ENCODE measurements at regions not wholly inside any gene's neighbourhood (a gene's known extent, or its start where the extent isn't known, plus 50 kb on each side); places are given as distances from the start of the nearest gene placed in this dataset.
"Not testable (repeated sequence)": the region's sequence is repeated elsewhere in the genome, so short reads cannot be mapped to it uniquely, and the experiment has no call there.

DNA sequence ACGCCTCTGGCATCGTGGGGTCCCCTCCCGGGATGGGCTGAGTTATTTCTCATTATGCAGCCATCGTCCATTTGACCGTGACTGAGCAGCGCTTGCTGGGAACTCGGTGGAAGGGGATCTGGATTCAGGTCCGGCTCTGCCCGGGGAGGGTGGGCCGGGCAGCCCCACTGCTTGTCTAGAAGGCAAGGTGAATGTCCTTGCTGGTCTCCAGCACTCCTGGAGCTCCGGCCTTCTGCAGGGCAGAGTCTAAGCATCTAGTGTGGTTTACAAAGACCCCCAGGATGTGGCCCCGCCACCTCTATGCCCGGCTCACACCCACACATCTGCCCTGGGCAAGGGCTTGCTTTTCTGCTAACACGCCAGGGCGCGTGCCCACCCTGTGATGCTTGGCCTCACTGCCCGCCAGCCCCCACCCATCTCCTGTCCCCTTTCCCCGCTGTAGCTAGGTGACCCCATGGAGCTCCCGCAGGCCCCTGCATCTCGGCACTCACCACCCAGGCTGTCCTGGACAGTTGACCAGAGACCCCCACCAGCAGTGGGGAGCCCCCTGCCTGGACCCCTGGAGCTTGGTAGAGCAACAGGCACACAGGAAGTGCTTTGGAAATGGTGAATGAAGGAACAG, 151.0 kb upstream of the CHST15 start:
- intact Hi-C loops (cut with DNase I), result no loop called here
- Histone ChIP-seq H3K4me1 (peaks cover 0 to 24% (median 5%) of the 10 kb centered on the region in 9 donors), H3K27me3 (peaks cover 0 to 38% (median 0%) of the 10 kb centered on the region in 7 donors), H3K9me3 (peaks cover 0 to 6% (median 0%) of the 10 kb centered on the region in 11 donors), H3K4me3 (no peak overlapping the region), H3K27ac (no peak overlapping the region), H3K36me3 (no peaks in the 10 kb centered on the region)
- ATAC-seq (no peak), DNase-seq (no peak)
- TF ChIP-seq CTCF (IDR thresholded peaks at IDR 0.05), result no peak
- 87 to 91% methylated on average over 20 of the region's 20 CpGs for WGBS, 2 donors

DNA sequence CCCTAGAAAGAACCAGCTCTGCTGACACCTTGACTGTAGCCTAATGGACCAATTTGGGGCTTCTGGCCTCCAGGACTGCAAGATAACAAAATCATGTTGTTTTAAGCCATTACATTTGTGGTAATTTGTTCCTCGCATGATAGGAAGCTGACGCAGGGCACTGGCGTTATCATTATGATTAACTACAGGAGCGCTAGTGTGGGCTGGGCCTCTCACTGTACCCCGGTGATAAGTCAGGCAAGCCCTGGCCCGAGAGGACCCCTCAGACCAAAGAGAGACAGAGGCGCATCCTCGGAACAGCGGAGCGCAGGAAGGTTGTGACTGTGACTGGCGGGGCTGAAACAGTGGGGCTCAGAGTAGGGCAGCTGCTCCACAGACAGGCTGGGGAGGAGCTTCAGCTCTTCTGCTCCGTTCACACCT, 150.3 kb upstream of the CHST15 start:
- no peak for ATAC-seq
- peaks cover 0 to 6% (median 0%) of the 10 kb centered on the region in 11 donors for H3K9me3 ChIP-seq
- H3K4me1 ChIP-seq, result peaks cover 0 to 23% (median 4%) of the 10 kb centered on the region in 9 donors
- H3K27me3 ChIP-seq, result peaks cover 0 to 38% (median 0%) of the 10 kb centered on the region in 7 donors
- no peaks in the 10 kb centered on the region for H3K36me3 ChIP-seq
- no peak for TF ChIP-seq CTCF (IDR thresholded peaks at IDR 0.05)
- no peak overlapping the region for H3K27ac ChIP-seq
- 44 to 55% methylated on average over 12 of the region's 12 CpGs for WGBS, 2 donors
- no peak overlapping the region for H3K4me3 ChIP-seq
- no peak for DNase-seq
- intact Hi-C loops (cut with DNase I), result no loop called here

DNA sequence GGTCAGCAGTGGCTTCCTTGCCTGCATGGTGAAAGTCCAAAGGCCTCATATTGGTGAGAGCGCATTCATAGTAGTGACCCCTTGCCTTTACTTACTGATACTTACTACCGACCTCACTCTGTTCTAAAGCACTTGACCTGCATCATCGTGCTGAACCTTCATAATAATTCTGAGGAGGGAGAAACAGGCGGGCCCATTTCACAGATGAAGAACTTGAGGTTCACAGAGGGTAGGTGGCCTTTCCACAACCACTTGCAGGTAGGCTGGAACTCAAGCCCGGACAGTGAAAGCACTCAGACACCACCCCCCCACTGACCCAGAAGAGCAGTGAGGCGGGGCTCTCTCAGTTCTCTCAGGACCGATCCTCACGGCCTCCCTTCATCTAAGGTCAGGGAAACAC, 149.4 kb upstream of the CHST15 start:
- no peak overlapping the region for H3K4me3 ChIP-seq
- ATAC-seq (no peak), DNase-seq (no peak)
- peaks cover 0 to 19% (median 4%) of the 10 kb centered on the region in 9 donors for H3K4me1 ChIP-seq
- H3K9me3 ChIP-seq, result peaks cover 0 to 6% (median 0%) of the 10 kb centered on the region in 11 donors
- H3K36me3 ChIP-seq, result no peaks in the 10 kb centered on the region
- peaks cover 0 to 33% (median 0%) of the 10 kb centered on the region in 7 donors for H3K27me3 ChIP-seq
- TF ChIP-seq CTCF (IDR thresholded peaks at IDR 0.05), result no peak
- H3K27ac ChIP-seq, result no peak overlapping the region
- 86 to 89% methylated on average over 8 of the region's 8 CpGs for WGBS, 2 donors
- intact Hi-C loops (cut with DNase I), result no loop called here

DNA sequence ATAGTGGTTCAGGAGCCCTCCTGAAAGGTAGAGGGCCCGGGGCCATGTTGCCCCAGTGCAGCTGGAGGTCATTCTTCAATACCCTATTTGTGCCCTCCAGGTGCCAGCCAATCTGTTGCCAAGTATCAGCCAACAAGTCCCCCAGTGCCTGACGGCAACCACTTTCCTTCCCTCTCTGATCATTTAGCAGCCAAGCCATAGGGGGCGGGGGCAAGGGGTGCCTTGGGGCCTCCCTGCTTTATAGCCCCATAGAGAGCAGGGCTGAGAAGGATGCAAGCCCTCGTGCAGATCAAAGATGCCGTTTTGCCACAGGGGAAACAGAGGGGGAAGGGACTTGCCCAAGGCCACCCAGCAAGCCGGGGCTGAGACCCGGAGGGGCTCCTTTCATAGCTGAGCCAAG, 149.0 kb upstream of the CHST15 start:
- intact Hi-C loops (cut with DNase I), result no loop called here
- WGBS, 2 donors, result 80 to 85% methylated on average over 7 of the region's 7 CpGs
- peaks cover 0 to 19% (median 4%) of the 10 kb centered on the region in 9 donors for H3K4me1 ChIP-seq
- H3K4me3 ChIP-seq, result no peak overlapping the region
- H3K27me3 ChIP-seq, result peaks cover 0 to 33% (median 0%) of the 10 kb centered on the region in 7 donors
- no peak for ATAC-seq
- H3K36me3 ChIP-seq, result no peaks in the 10 kb centered on the region
- peaks cover 0 to 6% (median 0%) of the 10 kb centered on the region in 11 donors for H3K9me3 ChIP-seq
- TF ChIP-seq CTCF (IDR thresholded peaks at IDR 0.05), result no peak
- no peak overlapping the region for H3K27ac ChIP-seq
- DNase-seq, result no peak

GRCh38 chr10:124241510-124241909, 148.1 kb upstream of the CHST15 start:
- DNase-seq; ATAC-seq; H3K4me3 ChIP-seq; intact Hi-C loops (cut with DNase I); H3K9me3 ChIP-seq; H3K36me3 ChIP-seq: not testable (repeated sequence)
- Histone ChIP-seq H3K27me3 (peaks cover 0 to 33% (median 0%) of the 10 kb centered on the region in 7 donors), H3K27ac (peak overlapping the region in 1 of 10 donors; percentile 47), H3K4me1 (peaks cover 0 to 19% (median 4%) of the 10 kb centered on the region in 9 donors)
- 93 to 96% methylated on average over 5 of the region's 5 CpGs for WGBS, 2 donors

Measured in heart right ventricle (tissue), 16 donors.